SK-N-MC (cell line): ENCODE measurements at regions not wholly inside any gene's neighbourhood (a gene's known extent, or its start where the extent isn't known, plus 50 kb on each side); places are given as distances from the start of the nearest gene placed in this dataset.

ENCODE experiments used
- EZH2 ChIP-seq: fragments of 200-600 bp; sonication (generic); IDR thresholded peaks from one replicate; pipeline ENCODE4 v1.6.1; 2017; ENCODE audit warnings: antibody characterized with exemption
- POLR2AphosphoS5 ChIP-seq: IDR thresholded peaks from 2 replicates; pipeline ENCODE4 v1.6.1; 2012; ENCODE audit warnings: mild to moderate bottlenecking, low read depth, low read length, borderline replicate concordance

- TF ChIP-seq POLR2AphosphoS5 (no peak), EZH2 (no peak)
These were observed 794.5 kb upstream of the CELF2 start for GRCh38 chr10:10223131-10223530.
